H9 (cell line): ENCODE measurements at regions not wholly inside any gene's neighbourhood (a gene's known extent, or its start where the extent isn't known, plus 50 kb on each side); places are given as distances from the start of the nearest gene placed in this dataset.

Source experiments
- DNase-seq: peaks from one replicate; pipeline ENCODE4 v3.0.0-alpha.2; 2017
- H2AFZ ChIP-seq: one replicate; pipeline ENCODE4 v1.6.1; 2013; ENCODE audit warnings: mild to moderate bottlenecking, low read length, control low read depth, moderate library complexity
- H2AK5ac ChIP-seq: 2 replicates; pipeline ENCODE4 v1.6.1; 2013; ENCODE audit warnings: low read length, control low read depth, mixed read lengths; ENCODE audit not compliant: insufficient read length
- H2BK120ac ChIP-seq: one replicate; pipeline ENCODE4 v1.6.1; 2013; ENCODE audit warnings: low read depth, mild to moderate bottlenecking, low read length, control low read depth, inconsistent platforms; ENCODE audit not compliant: poor library complexity, severe bottlenecking
- H2BK12ac ChIP-seq: 2 replicates; pipeline ENCODE4 v1.6.1; 2013; ENCODE audit warnings: low read length, control low read depth, mixed read lengths, low read depth; ENCODE audit not compliant: insufficient read length
- H2BK15ac ChIP-seq: 2 replicates; pipeline ENCODE4 v1.6.1; 2013; ENCODE audit warnings: low read depth, low read length, control low read depth
- H2BK20ac ChIP-seq: one replicate; pipeline ENCODE4 v1.6.1; 2013; ENCODE audit warnings: low read depth, mild to moderate bottlenecking, low read length, control low read depth, inconsistent platforms; ENCODE audit not compliant: poor library complexity, severe bottlenecking
- H2BK5ac ChIP-seq: 2 replicates; pipeline ENCODE4 v1.6.1; 2013; ENCODE audit warnings: low read length, control low read depth, mixed read lengths; ENCODE audit not compliant: insufficient read length
- H3K14ac ChIP-seq: 2 replicates; pipeline ENCODE4 v1.6.1; 2013; ENCODE audit warnings: low read length, control low read depth; ENCODE audit not compliant: insufficient read depth
- H3K18ac ChIP-seq: 2 replicates; pipeline ENCODE4 v1.6.1; 2013; ENCODE audit warnings: low read depth, mild to moderate bottlenecking, mixed read lengths, low read length, control low read depth; ENCODE audit not compliant: insufficient read length
- H3K23ac ChIP-seq: 2 replicates; pipeline ENCODE4 v1.6.1; 2013; ENCODE audit warnings: low read length, control low read depth, mixed read lengths, low read depth; ENCODE audit not compliant: insufficient read length
- H3K23me2 ChIP-seq: 2 replicates; pipeline ENCODE4 v1.6.1; 2013; ENCODE audit warnings: low read depth, mild to moderate bottlenecking, mixed read lengths, low read length, control low read depth; ENCODE audit not compliant: insufficient read length, poor library complexity, severe bottlenecking
- H3K27ac ChIP-seq: 2 replicates; pipeline ENCODE4 v1.5.1; 2013; ENCODE audit warnings: low read length, control low read depth, mixed read lengths, low read depth; ENCODE audit not compliant: insufficient read length
- H3K27me3 ChIP-seq: 2 replicates; pipeline ENCODE4 v1.6.1; 2013; ENCODE audit warnings: low read length, control low read depth, inconsistent platforms; ENCODE audit not compliant: insufficient read depth
- H3K4ac ChIP-seq: 2 replicates; pipeline ENCODE4 v1.6.1; 2013; ENCODE audit warnings: low read depth, mild to moderate bottlenecking, control low read depth, inconsistent platforms, low read length, moderate library complexity
- H3K4me1 ChIP-seq: 2 replicates; pipeline ENCODE4 v1.6.1; 2013; ENCODE audit warnings: low read length, control low read depth, inconsistent platforms; ENCODE audit not compliant: insufficient read depth
- H3K4me2 ChIP-seq: 2 replicates; pipeline ENCODE4 v1.6.1; 2013; ENCODE audit warnings: low read length, control low read depth, mixed read lengths; ENCODE audit not compliant: insufficient read length, insufficient read depth
- H3K56ac ChIP-seq: 2 replicates; pipeline ENCODE4 v1.6.1; 2013; ENCODE audit warnings: low read depth, mild to moderate bottlenecking, mixed read lengths, low read length, control low read depth; ENCODE audit not compliant: insufficient read length
- H3K79me1 ChIP-seq: 2 replicates; pipeline ENCODE4 v1.6.1; 2013; ENCODE audit warnings: low read depth, mild to moderate bottlenecking, moderate library complexity, low read length, control low read depth, inconsistent platforms; ENCODE audit not compliant: insufficient read depth, poor library complexity, severe bottlenecking
- H3K79me2 ChIP-seq: 2 replicates; pipeline ENCODE4 v1.6.1; 2013; ENCODE audit warnings: low read length, control low read depth, inconsistent platforms; ENCODE audit not compliant: insufficient read depth
- H3K9ac ChIP-seq: 2 replicates; pipeline ENCODE4 v1.6.1; 2013; ENCODE audit warnings: low read length, control low read depth, mixed read lengths; ENCODE audit not compliant: insufficient read length; ENCODE audit errors: extremely low read depth
- H3K9me3 ChIP-seq: one replicate; pipeline ENCODE4 v1.6.1; 2013; ENCODE audit warnings: low read depth, low read length, inconsistent platforms; ENCODE audit not compliant: control insufficient read depth
- H3T11ph ChIP-seq: one replicate; pipeline ENCODE4 v1.6.1; 2013; ENCODE audit warnings: mild to moderate bottlenecking, low read length, control low read depth, inconsistent platforms
- H4K20me1 ChIP-seq: one replicate; pipeline ENCODE4 v1.6.1; 2013; ENCODE audit not compliant: control insufficient read depth, insufficient read length, insufficient read depth
- H4K5ac ChIP-seq: 2 replicates; pipeline ENCODE4 v1.6.1; 2013; ENCODE audit warnings: low read depth, mild to moderate bottlenecking, mixed read lengths, low read length, control low read depth; ENCODE audit not compliant: insufficient read length
- H4K8ac ChIP-seq: replicated peaks from 2 replicates; pipeline ENCODE4 v1.6.1; 2013; ENCODE audit warnings: low read length, control low read depth, mixed read lengths, low read depth; ENCODE audit not compliant: insufficient read length
- H4K91ac ChIP-seq: 2 replicates; pipeline ENCODE4 v1.6.1; 2013; ENCODE audit warnings: low read depth, mild to moderate bottlenecking, moderate library complexity, mixed read lengths, low read length, control low read depth; ENCODE audit not compliant: insufficient read length
- H3K27ac Mint-ChIP-seq, 3 experiments: 2 replicates in 2 of 3; 3 replicates in 1 of 3; pipeline ENCODE4 v1.8.0; 2020 to 2021; ENCODE audit warnings: mixed read lengths in 3 of 3, mild to moderate bottlenecking in 1 of 3, moderate library complexity in 1 of 3
- H3K27me3 Mint-ChIP-seq: 2 replicates; pipeline ENCODE4 v1.8.0; 2021; ENCODE audit warnings: low read depth, mild to moderate bottlenecking, moderate library complexity, mixed read lengths
- H3K36me3 Mint-ChIP-seq, 3 experiments: 2 replicates in 2 of 3; 3 replicates in 1 of 3; pipeline ENCODE4 v1.8.0; 2020 to 2021; ENCODE audit warnings: low read depth in 3 of 3, mixed read lengths in 3 of 3; ENCODE audit not compliant: insufficient read depth in 1 of 3
- H3K4me1 Mint-ChIP-seq, 2 experiments: 2 replicates each; pipeline ENCODE4 v1.8.0; 2020; ENCODE audit warnings: mixed read lengths in 2 of 2
- H3K4me3 Mint-ChIP-seq, 2 experiments: 2 replicates in 1 of 2; 3 replicates in 1 of 2; pipeline ENCODE4 v1.8.0; 2020 to 2021; ENCODE audit warnings: mild to moderate bottlenecking in 2 of 2, mixed read lengths in 2 of 2, moderate library complexity in 1 of 2
- H3K9me3 Mint-ChIP-seq, 2 experiments: 2 replicates in 1 of 2; 3 replicates in 1 of 2; pipeline ENCODE4 v1.8.0; 2020; ENCODE audit warnings: mild to moderate bottlenecking in 2 of 2, mixed read lengths in 2 of 2, moderate library complexity in 1 of 2
- CTCF ChIP-seq: fragments of 200-600 bp; sonication (generic); conservative IDR thresholded peaks from 3 replicates; pipeline ENCODE4 v1.8.0; 2021; ENCODE audit warnings: antibody characterized with exemption, mild to moderate bottlenecking
- WGBS: extraction: QIAGEN DNeasy Blood & Tissue Kit; methylation state at CpG from one replicate; pipeline ENCODE4 v1.1.7; 2013; ENCODE audit warnings: missing lambda C conversion rate, low lambda C conversion rate, mixed read lengths; ENCODE audit not compliant: insufficient read length; ENCODE audit errors: extremely low coverage; 5-methylcytosine and 5-hydroxymethylcytosine counted together

GRCh38 chr2:82139979-82140611 lies 1835.5 kb upstream of the LRRTM1 start:
- peaks cover 3 to 7% of the 10 kb centered on the region in 2 experiments; a peak in 2 of 5 replicates for H3K9me3 Mint-ChIP-seq
- no peak for DNase-seq
- Histone ChIP-seq H3K27me3 (no peaks in the 10 kb centered on the region), H2BK12ac (no peak overlapping the region), H2BK15ac (no peak overlapping the region), H4K91ac (no peak overlapping the region), H2BK120ac (no peak overlapping the region), H3K27ac (no peak overlapping the region), H3K4ac (no peak overlapping the region), H3K14ac (no peak overlapping the region), H2BK5ac (no peak overlapping the region), H3K23me2 (no peaks in the 10 kb centered on the region), H3K9ac (no peak overlapping the region), H3K4me1 (no peaks in the 10 kb centered on the region), H4K20me1 (no peaks in the 10 kb centered on the region), H3K9me3 (no peaks in the 10 kb centered on the region), H2AK5ac (no peak overlapping the region), H4K8ac (no peak overlapping the region), H3K23ac (no peak overlapping the region), H4K5ac (no peak overlapping the region), H3K79me1 (no peaks in the 10 kb centered on the region), H3T11ph (no peak overlapping the region), H3K79me2 (no peaks in the 10 kb centered on the region), H3K4me2 (no peak overlapping the region), H3K18ac (no peak overlapping the region), H2AFZ (no peak overlapping the region), H3K56ac (no peak overlapping the region), H2BK20ac (no peak overlapping the region)
- H3K4me1 Mint-ChIP-seq: no peaks in the 10 kb centered on the region
- WGBS: no CpG with 5 or more reads among the region's 5 CpGs
- no peak overlapping the region for H3K4me3 Mint-ChIP-seq
- TF ChIP-seq CTCF: no peak
- H3K36me3 Mint-ChIP-seq: peaks cover 0 to 6% (median 2%) of the 10 kb centered on the region in 3 experiments; a peak in 3 of 7 replicates
- H3K27me3 Mint-ChIP-seq: no peaks in the 10 kb centered on the region
- no peak overlapping the region for H3K27ac Mint-ChIP-seq
